B cell (primary cell): ENCODE measurements at regions not wholly inside any gene's neighbourhood (a gene's known extent, or its start where the extent isn't known, plus 50 kb on each side); places are given as distances from the start of the nearest gene placed in this dataset.

Experiments
- ATAC-seq: fragments of 200-7000 bp; cut with Tn5 transposase; one replicate; pipeline ENCODE4 v1.10.0; 2021; ENCODE audit warnings: low read depth, mild to moderate bottlenecking, moderate number of reproducible peaks, moderate library complexity
- CTCF ChIA-PET: fragments of 350-600 bp; sonication (Branson Sonifier 250); formaldehyde crosslinking; loops from one replicate; lab custom pipeline; 2021; ENCODE audit warnings: antibody characterized with exemption, inconsistent platforms; lab: Charles Lee
- POLR2A ChIA-PET: fragments of 350-600 bp; sonication (Branson Sonifier 250); formaldehyde crosslinking; loops from one replicate; lab custom pipeline; 2021; ENCODE audit warnings: antibody characterized with exemption; lab: Charles Lee
- DNase-seq: peaks from one replicate; pipeline ENCODE4 v3.0.0; 2013
- H2AFZ ChIP-seq: 2 replicates; pipeline ENCODE4 v1.6.1; 2012; ENCODE audit warnings: mild to moderate bottlenecking, low read depth, low read length; ENCODE audit not compliant: insufficient read depth, poor library complexity, severe bottlenecking
- H3K27ac ChIP-seq, 2 donors: 1 replicate in 1 of 2; 2 replicates in 1 of 2; pipeline ENCODE4 v1.5.1; 2012 to 2013; ENCODE audit warnings: low read length in 2 of 2, mild to moderate bottlenecking in 2 of 2, moderate library complexity in 1 of 2
- H3K27me3 ChIP-seq, 4 experiments: fragments of 200-600 bp in 1 of 4; sonication (generic) in 1 of 4; replicated peaks in 1 of 4; 1 replicate in 2 of 4; 2 replicates in 2 of 4; pipeline versions ENCODE4 v1.6.1 to v1.7.0; 2013 to 2016; ENCODE audit warnings: low read length in 3 of 4, mild to moderate bottlenecking in 2 of 4, mixed read lengths in 1 of 4, moderate library complexity in 1 of 4; ENCODE audit not compliant: insufficient read depth in 4 of 4, control insufficient read depth in 3 of 4; ENCODE audit errors: control extremely low read depth in 1 of 4
- H3K36me3 ChIP-seq, 2 experiments: replicated peaks in 1 of 2; 1 replicate in 1 of 2; 2 replicates in 1 of 2; pipeline versions ENCODE4 v1.6.1 to v1.7.1; 2013; ENCODE audit warnings: low read length in 1 of 2; ENCODE audit not compliant: insufficient read depth in 2 of 2, control insufficient read depth in 1 of 2; ENCODE audit errors: control extremely low read depth in 1 of 2, extremely low read depth in 1 of 2
- H3K4me1 ChIP-seq, 2 donors: fragments of 200-600 bp in 1 of 2; sonication (generic) in 1 of 2; 1 replicate in 1 of 2; 2 replicates in 1 of 2; pipeline versions ENCODE4 v1.5.1 to v1.6.1; 2013 to 2017; ENCODE audit warnings: low read length in 2 of 2; ENCODE audit not compliant: control insufficient read depth in 2 of 2, insufficient read depth in 2 of 2
- H3K4me2 ChIP-seq: replicated peaks from 2 replicates; pipeline ENCODE3; 2012; ENCODE audit warnings: mild to moderate bottlenecking, low read depth, low read length; ENCODE audit not compliant: poor library complexity, severe bottlenecking
- H3K4me3 ChIP-seq, 5 experiments: fragments of 200-600 bp in 1 of 5; sonication (generic) in 1 of 5; 1 replicate in 3 of 5; 2 replicates in 2 of 5; pipeline versions ENCODE4 v1.5.1 to v1.7.0; 2011 to 2016; ENCODE audit warnings: low read length in 4 of 5, mild to moderate bottlenecking in 4 of 5, low read depth in 2 of 5, control low read depth in 1 of 5, moderate library complexity in 1 of 5; ENCODE audit not compliant: insufficient read depth in 1 of 5; ENCODE audit errors: control extremely low read depth in 1 of 5, extremely low read depth in 1 of 5
- H3K79me2 ChIP-seq: fragments of 200-600 bp; sonication (generic); one replicate; pipeline ENCODE4 v1.6.0; 2016; ENCODE audit warnings: low read length; ENCODE audit not compliant: control insufficient read depth, insufficient read depth
- H3K9ac ChIP-seq: fragments of 200-600 bp; sonication (generic); 2 replicates; pipeline ENCODE4 v1.6.1; 2017; ENCODE audit warnings: mild to moderate bottlenecking, low read length, moderate library complexity
- H3K9me3 ChIP-seq, 3 donors: one replicate each; pipeline versions ENCODE4 v1.6.1 to v1.7.1; 2013; ENCODE audit warnings: low read length in 2 of 3; ENCODE audit not compliant: control insufficient read depth in 2 of 3, insufficient read depth in 1 of 3; ENCODE audit errors: control extremely low read depth in 1 of 3
- H4K20me1 ChIP-seq: 2 replicates; pipeline ENCODE4 v1.6.0; 2012; ENCODE audit warnings: mild to moderate bottlenecking, low read length; ENCODE audit not compliant: insufficient read depth, control insufficient read depth, poor library complexity, severe bottlenecking
- H3K27ac Mint-ChIP-seq: one replicate; pipeline ENCODE4 v1.8.0; 2021; ENCODE audit warnings: mixed read lengths
- H3K27me3 Mint-ChIP-seq: one replicate; pipeline ENCODE4 v1.8.0; 2021; ENCODE audit warnings: mixed read lengths
- H3K4me1 Mint-ChIP-seq: one replicate; pipeline ENCODE4 v1.8.0; 2021; ENCODE audit warnings: mixed read lengths
- H3K4me3 Mint-ChIP-seq: one replicate; pipeline ENCODE4 v1.8.0; 2021; ENCODE audit warnings: mixed read lengths
- H3K9me3 Mint-ChIP-seq: one replicate; pipeline ENCODE4 v1.8.0; 2022; ENCODE audit warnings: mixed read lengths; ENCODE audit not compliant: insufficient read depth
- EZH2 ChIP-seq: IDR thresholded peaks from 2 replicates; pipeline ENCODE4 v1.6.1; 2012; ENCODE audit warnings: borderline replicate concordance, low read depth, mild to moderate bottlenecking, moderate library complexity, low read length; ENCODE audit not compliant: insufficient read depth, poor library complexity, severe bottlenecking
- WGBS: methylation state at CpG from one replicate; pipeline ENCODE4 v1.1.5; 2013; ENCODE audit warnings: missing lambda C conversion rate; ENCODE audit not compliant: insufficient coverage; 5-methylcytosine and 5-hydroxymethylcytosine counted together
- intact Hi-C: fragments of 100-400 bp; cut with micrococcal nuclease; formaldehyde crosslinking; loops from one replicate; pipeline ENCODE4 v1.10.0; 2022
- TF ChIP-seq, protein P1 (sequence below): fragments of 200-600 bp; IDR thresholded peaks from one replicate; pipeline ENCODE4 v1.8.0; 2022; ENCODE audit warnings: antibody characterized with exemption, mild to moderate bottlenecking

- Histone ChIP-seq H3K79me2 (no peaks in the 10 kb centered on the region), H4K20me1 (no peaks in the 10 kb centered on the region), H3K9me3 (no peaks in the 10 kb centered on the region), H3K27ac (no peak overlapping the region), H3K4me2 (no peak overlapping the region), H2AFZ (no peak overlapping the region), H3K9ac (no peak overlapping the region), H3K4me1 (no peaks in the 10 kb centered on the region), H3K27me3 (peaks cover 0 to 7% (median 2%) of the 10 kb centered on the region in 4 experiments), H3K4me3 (no peak overlapping the region), H3K36me3 (no peaks in the 10 kb centered on the region)
- ChIA-PET POLR2A (no interaction called here), CTCF (no interaction called here)
- no peak for DNase-seq
- Mint-ChIP-seq H3K9me3 (no peaks in the 10 kb centered on the region), H3K27me3 (peaks cover 8% of the 10 kb centered on the region), H3K4me1 (no peaks in the 10 kb centered on the region), H3K4me3 (no peak overlapping the region), H3K27ac (no peak overlapping the region)
- intact Hi-C loops: no loop called here
- ATAC-seq: no peak
- WGBS: no CpG with 5 or more reads among the region's 2 CpGs
- TF ChIP-seq, protein P1, sequence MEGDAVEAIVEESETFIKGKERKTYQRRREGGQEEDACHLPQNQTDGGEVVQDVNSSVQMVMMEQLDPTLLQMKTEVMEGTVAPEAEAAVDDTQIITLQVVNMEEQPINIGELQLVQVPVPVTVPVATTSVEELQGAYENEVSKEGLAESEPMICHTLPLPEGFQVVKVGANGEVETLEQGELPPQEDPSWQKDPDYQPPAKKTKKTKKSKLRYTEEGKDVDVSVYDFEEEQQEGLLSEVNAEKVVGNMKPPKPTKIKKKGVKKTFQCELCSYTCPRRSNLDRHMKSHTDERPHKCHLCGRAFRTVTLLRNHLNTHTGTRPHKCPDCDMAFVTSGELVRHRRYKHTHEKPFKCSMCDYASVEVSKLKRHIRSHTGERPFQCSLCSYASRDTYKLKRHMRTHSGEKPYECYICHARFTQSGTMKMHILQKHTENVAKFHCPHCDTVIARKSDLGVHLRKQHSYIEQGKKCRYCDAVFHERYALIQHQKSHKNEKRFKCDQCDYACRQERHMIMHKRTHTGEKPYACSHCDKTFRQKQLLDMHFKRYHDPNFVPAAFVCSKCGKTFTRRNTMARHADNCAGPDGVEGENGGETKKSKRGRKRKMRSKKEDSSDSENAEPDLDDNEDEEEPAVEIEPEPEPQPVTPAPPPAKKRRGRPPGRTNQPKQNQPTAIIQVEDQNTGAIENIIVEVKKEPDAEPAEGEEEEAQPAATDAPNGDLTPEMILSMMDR: no peak
- no peak for TF ChIP-seq EZH2
Measured at GRCh38 chr9:99383536-99383935, 161.5 kb downstream of the SEC61B start.

DNA sequence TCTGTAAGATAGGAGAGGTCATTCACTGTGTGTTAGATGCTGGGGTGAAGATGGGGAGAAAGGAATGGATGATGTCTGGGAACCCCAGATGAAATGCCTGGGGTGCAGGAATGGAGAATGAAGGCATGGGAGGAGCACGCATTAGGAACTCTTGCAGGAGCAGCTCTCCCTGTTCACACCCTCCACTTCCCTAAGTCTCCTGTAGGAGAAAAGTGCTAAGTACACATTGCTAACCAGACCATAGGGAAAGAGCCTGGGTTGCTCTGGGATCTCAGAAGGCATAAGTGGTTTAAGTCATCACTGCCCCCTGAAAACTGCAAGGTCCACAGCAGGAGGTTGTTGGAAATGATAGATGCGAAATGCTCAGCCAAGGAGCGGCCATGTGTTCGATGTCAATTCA is 163.1 kb downstream of the SEC61B start:
- no peak overlapping the region for H2AFZ ChIP-seq
- intact Hi-C loops: no loop called here
- no peak overlapping the region for H3K4me3 ChIP-seq
- no peaks in the 10 kb centered on the region for H3K79me2 ChIP-seq
- no peak overlapping the region for H3K4me3 Mint-ChIP-seq
- H3K9me3 Mint-ChIP-seq: no peaks in the 10 kb centered on the region
- WGBS: 100% methylated on average over 2 of the region's 4 CpGs
- no peaks in the 10 kb centered on the region for H3K4me1 Mint-ChIP-seq
- TF ChIP-seq EZH2: no peak
- TF ChIP-seq, protein P1: no peak
- no peak overlapping the region for H3K4me2 ChIP-seq
- no peaks in the 10 kb centered on the region for H3K36me3 ChIP-seq
- H3K9me3 ChIP-seq: no peaks in the 10 kb centered on the region
- peaks cover 8% of the 10 kb centered on the region for H3K27me3 Mint-ChIP-seq
- no peak for ATAC-seq
- H4K20me1 ChIP-seq: no peaks in the 10 kb centered on the region
- H3K4me1 ChIP-seq: no peaks in the 10 kb centered on the region
- H3K9ac ChIP-seq: no peak overlapping the region
- DNase-seq: no peak
- ChIA-PET POLR2A (no interaction called here), CTCF (no interaction called here)
- H3K27ac ChIP-seq: no peak overlapping the region
- peaks cover 0 to 4% (median 2%) of the 10 kb centered on the region in 4 experiments for H3K27me3 ChIP-seq
- no peak overlapping the region for H3K27ac Mint-ChIP-seq
